GM12891 (cell line): ENCODE measurements at regions not wholly inside any gene's neighbourhood (a gene's known extent, or its start where the extent isn't known, plus 50 kb on each side); places are given as distances from the start of the nearest gene placed in this dataset.

ENCODE experiments used
- PAX5 ChIP-seq: IDR thresholded peaks from 2 replicates; pipeline ENCODE4 v1.6.1; 2011; ENCODE audit warnings: low read length, moderate library complexity, mild to moderate bottlenecking; ENCODE audit not compliant: insufficient read depth, severe bottlenecking
- POLR2A ChIP-seq: IDR thresholded peaks from 2 replicates; pipeline ENCODE4 v1.6.1; 2011; ENCODE audit warnings: low read depth, low read length, control low read depth
- POLR2AphosphoS5 ChIP-seq: IDR thresholded peaks from 2 replicates; pipeline ENCODE4 v1.6.1; 2011; ENCODE audit warnings: low read depth, low read length, control low read depth
- POU2F2 ChIP-seq: IDR thresholded peaks from 2 replicates; pipeline ENCODE4 v1.6.1; 2011; ENCODE audit warnings: low read depth, mild to moderate bottlenecking, control low read depth, low read length, moderate library complexity
- SPI1 ChIP-seq: IDR thresholded peaks from 2 replicates; pipeline ENCODE4 v1.6.1; 2011; ENCODE audit warnings: low read depth, low read length, control low read depth
- TAF1 ChIP-seq: IDR thresholded peaks from 2 replicates; pipeline ENCODE4 v1.6.1; 2011; ENCODE audit warnings: low read depth, low read length, control low read depth

DNA sequence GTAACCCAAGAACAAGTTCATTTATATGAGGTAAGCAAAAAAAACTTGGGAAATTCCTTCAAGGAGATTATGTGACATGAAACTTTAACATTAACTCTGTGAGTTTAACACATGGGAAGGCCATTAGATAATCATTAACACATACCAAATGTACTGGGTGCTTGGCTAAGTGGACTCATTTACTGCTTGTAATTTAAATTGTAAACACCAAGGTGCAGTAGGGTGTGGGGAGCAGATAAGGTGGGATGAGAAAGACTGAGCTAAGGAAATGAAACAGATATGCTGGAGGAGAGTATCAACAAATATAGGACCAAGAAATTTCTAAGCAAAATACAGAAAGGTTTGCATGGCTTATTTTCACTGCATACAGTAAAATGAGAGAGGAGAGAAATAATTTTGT, 2384.8 kb upstream of the ACO1 start:
- TF ChIP-seq POLR2AphosphoS5 (no peak), POLR2A (no peak), TAF1 (no peak), SPI1 (no peak), PAX5 (no peak), POU2F2 (no peak)
